Thymus (tissue), 11 donors: ENCODE measurements at regions not wholly inside any gene's neighbourhood (a gene's known extent, or its start where the extent isn't known, plus 50 kb on each side); places are given as distances from the start of the nearest gene placed in this dataset.

Experiments used
- DNase-seq, 9 donors: peaks; one replicate each; pipeline ENCODE4 v3.0.0-alpha.2; 2013; ENCODE audit warnings: low spot score in 9 of 9, low read depth in 6 of 9, missing footprints in 1 of 9
- H3K27ac ChIP-seq, 2 donors: one replicate each; pipeline ENCODE4 v1.5.1; 2013; ENCODE audit warnings: control low read depth in 1 of 2, low read depth in 1 of 2, low read length in 1 of 2, mild to moderate bottlenecking in 1 of 2, moderate library complexity in 1 of 2
- H3K27me3 ChIP-seq, 2 donors: one replicate each; pipeline ENCODE4 v1.5.1; 2013; ENCODE audit warnings: low read length in 1 of 2; ENCODE audit not compliant: control insufficient read depth in 2 of 2, insufficient read depth in 1 of 2
- H3K36me3 ChIP-seq, 2 donors: one replicate each; pipeline ENCODE4 v1.5.1; 2013; ENCODE audit warnings: low read length in 1 of 2, mild to moderate bottlenecking in 1 of 2, moderate library complexity in 1 of 2; ENCODE audit not compliant: control insufficient read depth in 2 of 2, insufficient read depth in 2 of 2
- H3K4me1 ChIP-seq, 2 donors: one replicate each; pipeline ENCODE4 v1.5.1; 2013; ENCODE audit warnings: low read length in 2 of 2; ENCODE audit not compliant: control insufficient read depth in 2 of 2, insufficient read depth in 2 of 2
- H3K4me3 ChIP-seq, 2 donors: one replicate each; pipeline ENCODE4 v1.5.1; 2013; ENCODE audit warnings: low read length in 2 of 2, control low read depth in 1 of 2, mild to moderate bottlenecking in 1 of 2
- H3K9me3 ChIP-seq, 2 donors: one replicate each; pipeline ENCODE4 v1.5.1; 2013; ENCODE audit warnings: low read length in 1 of 2, mild to moderate bottlenecking in 1 of 2; ENCODE audit not compliant: control insufficient read depth in 2 of 2, insufficient read depth in 1 of 2
- WGBS: extraction: QIAGEN DNeasy Blood & Tissue Kit; methylation state at CpG from one replicate; pipeline ENCODE4 v1.1.7; 2013; 5-methylcytosine and 5-hydroxymethylcytosine counted together
- donor health status: healthy.

- H3K4me1 ChIP-seq: no peaks in the 10 kb centered on the region
- 95% methylated on average over 2 of the region's 2 CpGs for WGBS
- DNase-seq: no peak
- no peaks in the 10 kb centered on the region for H3K9me3 ChIP-seq
- H3K27ac ChIP-seq: no peak overlapping the region
- no peaks in the 10 kb centered on the region for H3K36me3 ChIP-seq
- no peak overlapping the region for H3K4me3 ChIP-seq
- H3K27me3 ChIP-seq: no peaks in the 10 kb centered on the region
Observed at GRCh38 chr13:32962342-32962741, 53.9 kb upstream of the KL start.

DNA sequence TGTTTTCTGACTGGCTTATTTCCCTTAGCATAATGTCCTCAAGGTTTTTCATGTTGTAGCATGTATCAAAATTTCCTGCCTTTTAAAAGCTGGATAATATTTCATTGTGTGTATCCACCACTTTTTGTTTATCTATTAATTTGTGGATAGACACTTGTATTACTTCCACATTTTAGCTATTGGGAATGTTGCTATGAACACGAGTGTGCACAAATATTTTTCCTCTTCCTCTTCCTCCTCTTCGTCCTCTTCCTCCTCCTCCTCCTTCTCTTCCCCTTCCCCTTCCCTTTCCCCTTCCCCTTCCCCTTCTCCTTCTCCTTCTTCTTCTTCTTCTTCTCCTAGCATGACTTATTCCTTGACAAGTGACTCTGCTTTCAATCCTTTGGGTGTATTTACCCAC, 51.2 kb upstream of the KL start:
- no peak for DNase-seq
- H3K9me3 ChIP-seq: no peaks in the 10 kb centered on the region
- no peaks in the 10 kb centered on the region for H3K36me3 ChIP-seq
- WGBS: 77% methylated on average over 2 of the region's 2 CpGs
- no peak overlapping the region for H3K27ac ChIP-seq
- no peaks in the 10 kb centered on the region for H3K27me3 ChIP-seq
- no peak overlapping the region for H3K4me3 ChIP-seq
- no peaks in the 10 kb centered on the region for H3K4me1 ChIP-seq
